OCI-LY3 (cell line): ENCODE measurements at regions not wholly inside any gene's neighbourhood (a gene's known extent, or its start where the extent isn't known, plus 50 kb on each side); places are given as distances from the start of the nearest gene placed in this dataset.

ENCODE experiments used
- H2AFZ ChIP-seq: fragments of 200-600, 300-600 bp; shearing (Covaris generic); 2 replicates; pipeline ENCODE4 v1.6.0; 2014; ENCODE audit warnings: antibody characterized with exemption, low read depth, low read length
- H3K27ac ChIP-seq: fragments of 200-600, 300-600 bp; sonication (generic); 2 replicates; pipeline ENCODE4 v1.5.1; 2014; ENCODE audit warnings: mild to moderate bottlenecking, low read length, moderate library complexity, mixed read lengths
- H3K27me3 ChIP-seq: fragments of 200-600, 300-600 bp; sonication (generic); 2 replicates; pipeline ENCODE4 v1.6.1; 2014; ENCODE audit warnings: low read depth, low read length, mixed read lengths
- H3K36me3 ChIP-seq: fragments of 200-600, 300-600 bp; sonication (generic); replicated peaks from 2 replicates; pipeline ENCODE3; 2014; ENCODE audit warnings: low read depth, low read length, mixed read lengths
- H3K4me1 ChIP-seq: fragments of 300-600, 200-600 bp; sonication (generic); 2 replicates; pipeline ENCODE4 v1.6.1; 2014; ENCODE audit warnings: low read length, mixed read lengths
- H3K4me2 ChIP-seq: fragments of 200-600, 300-600 bp; sonication (generic); 2 replicates; pipeline ENCODE4 v1.6.1; 2014; ENCODE audit warnings: low read length, mixed read lengths
- H3K4me3 ChIP-seq: fragments of 300-600, 200-600 bp; sonication (generic); 2 replicates; pipeline ENCODE4 v1.5.1; 2014; ENCODE audit warnings: antibody characterized with exemption, mild to moderate bottlenecking, low read length, moderate library complexity
- H3K79me2 ChIP-seq: fragments of 300-600, 200-600 bp; shearing (Covaris generic); 2 replicates; pipeline ENCODE4 v1.6.1; 2014; ENCODE audit warnings: mild to moderate bottlenecking, low read length, mixed read lengths
- H3K9ac ChIP-seq: fragments of 300-600, 200-600 bp; shearing (Covaris generic); 2 replicates; pipeline ENCODE4 v1.6.0; 2014; ENCODE audit warnings: mild to moderate bottlenecking, low read length, moderate library complexity
- H3K9me3 ChIP-seq: fragments of 200-600, 300-600 bp; shearing (Covaris generic); 2 replicates; pipeline ENCODE4 v1.6.1; 2014; ENCODE audit warnings: low read length, mixed read lengths; ENCODE audit not compliant: insufficient read depth
- H4K20me1 ChIP-seq: fragments of 200-600, 300-600 bp; sonication (generic); 2 replicates; pipeline ENCODE4 v1.6.1; 2016; ENCODE audit warnings: low read length, mixed read lengths; ENCODE audit not compliant: insufficient read depth
- EZH2phosphoT487 ChIP-seq: fragments of 200-600 bp; shearing (Covaris generic); IDR thresholded peaks from 2 replicates; pipeline ENCODE4 v1.6.1; 2018; ENCODE audit warnings: antibody characterized with exemption, mixed run types, low read depth
- TF ChIP-seq, protein P1 (sequence below): fragments of 200-600, 300-600 bp; sonication (generic); IDR thresholded peaks from 2 replicates; pipeline ENCODE4 v1.5.1; 2014; ENCODE audit warnings: antibody characterized with exemption, low read length, low read depth

DNA sequence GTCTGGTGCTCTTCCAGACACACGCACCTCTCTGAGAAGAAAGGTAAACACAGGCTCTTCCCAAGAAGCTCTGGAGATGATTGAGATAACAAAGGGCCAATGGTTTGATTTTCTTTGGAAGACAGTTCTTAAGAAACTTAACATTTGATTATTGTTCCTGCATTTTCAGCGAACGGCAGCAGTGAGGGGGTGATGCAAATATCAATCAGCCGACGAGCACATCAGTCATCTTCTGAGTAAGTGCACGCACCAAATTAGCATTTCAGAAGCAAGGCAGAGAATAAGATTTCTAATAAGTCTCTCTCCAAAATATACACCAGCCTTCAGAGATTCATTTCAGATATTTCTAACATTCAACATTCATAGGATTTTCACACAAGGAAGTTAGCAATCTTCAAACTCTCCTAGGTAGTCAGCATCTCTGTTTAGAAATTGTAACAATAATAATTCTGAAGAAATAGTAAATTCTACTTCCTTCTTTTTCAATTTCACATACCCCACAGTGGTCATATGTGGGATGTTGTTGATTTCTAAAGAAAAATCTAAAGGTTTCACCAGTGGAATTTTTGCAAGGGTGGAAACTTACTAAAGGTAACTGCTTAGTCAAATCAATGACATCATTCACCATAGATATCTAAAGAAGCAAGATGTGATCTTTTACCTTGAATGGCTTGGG is 250.3 kb downstream of the SEC61B start:
- peak overlapping the region; percentile 66 for H3K4me3 ChIP-seq
- H3K27me3 ChIP-seq: 0 out of 2 replicates have a peak, but pooled peaks cover 3% of the 10 kb centered on the region
- peak overlapping the region; percentile 90 for H3K4me2 ChIP-seq
- peak overlapping the region; percentile 40 for H3K9ac ChIP-seq
- H3K27ac ChIP-seq: no peak overlapping the region
- no peaks in the 10 kb centered on the region for H3K9me3 ChIP-seq
- H3K79me2 ChIP-seq: no peaks in the 10 kb centered on the region
- H3K4me1 ChIP-seq: peaks cover 14% of the 10 kb centered on the region
- no peaks in the 10 kb centered on the region for H4K20me1 ChIP-seq
- H3K36me3 ChIP-seq: no peaks in the 10 kb centered on the region
- H2AFZ ChIP-seq: peak overlapping the region; percentile 87
- TF ChIP-seq EZH2phosphoT487: no peak
- TF ChIP-seq, protein P1, sequence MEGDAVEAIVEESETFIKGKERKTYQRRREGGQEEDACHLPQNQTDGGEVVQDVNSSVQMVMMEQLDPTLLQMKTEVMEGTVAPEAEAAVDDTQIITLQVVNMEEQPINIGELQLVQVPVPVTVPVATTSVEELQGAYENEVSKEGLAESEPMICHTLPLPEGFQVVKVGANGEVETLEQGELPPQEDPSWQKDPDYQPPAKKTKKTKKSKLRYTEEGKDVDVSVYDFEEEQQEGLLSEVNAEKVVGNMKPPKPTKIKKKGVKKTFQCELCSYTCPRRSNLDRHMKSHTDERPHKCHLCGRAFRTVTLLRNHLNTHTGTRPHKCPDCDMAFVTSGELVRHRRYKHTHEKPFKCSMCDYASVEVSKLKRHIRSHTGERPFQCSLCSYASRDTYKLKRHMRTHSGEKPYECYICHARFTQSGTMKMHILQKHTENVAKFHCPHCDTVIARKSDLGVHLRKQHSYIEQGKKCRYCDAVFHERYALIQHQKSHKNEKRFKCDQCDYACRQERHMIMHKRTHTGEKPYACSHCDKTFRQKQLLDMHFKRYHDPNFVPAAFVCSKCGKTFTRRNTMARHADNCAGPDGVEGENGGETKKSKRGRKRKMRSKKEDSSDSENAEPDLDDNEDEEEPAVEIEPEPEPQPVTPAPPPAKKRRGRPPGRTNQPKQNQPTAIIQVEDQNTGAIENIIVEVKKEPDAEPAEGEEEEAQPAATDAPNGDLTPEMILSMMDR: no peak

DNA sequence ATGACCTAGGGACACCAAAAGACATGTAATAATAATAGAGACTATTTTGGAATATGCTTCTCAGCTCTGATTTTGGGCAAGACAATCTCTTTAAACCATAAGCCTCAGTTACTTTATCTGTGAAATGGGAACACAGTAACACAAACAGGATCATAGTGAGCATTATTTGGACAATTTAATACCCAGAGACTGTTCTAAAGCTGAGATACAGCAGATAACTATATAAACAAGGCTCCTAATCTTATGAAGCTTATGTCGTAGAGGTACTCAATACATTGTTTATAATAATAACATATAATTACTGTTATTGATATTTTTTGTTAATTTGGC is 250.8 kb downstream of the SEC61B start:
- Histone ChIP-seq H3K27ac (no peak overlapping the region), H3K79me2 (no peaks in the 10 kb centered on the region), H3K27me3 (0 out of 2 replicates have a peak, but pooled peaks cover 3% of the 10 kb centered on the region), H4K20me1 (no peaks in the 10 kb centered on the region), H3K36me3 (no peaks in the 10 kb centered on the region), H3K4me3 (peak overlapping the region; percentile 66), H3K4me1 (peaks cover 14% of the 10 kb centered on the region), H3K9ac (no peak overlapping the region), H3K9me3 (no peaks in the 10 kb centered on the region), H2AFZ (no peak overlapping the region), H3K4me2 (peak overlapping the region; percentile 90)
- TF ChIP-seq, protein P1: no peak
- no peak for TF ChIP-seq EZH2phosphoT487

DNA sequence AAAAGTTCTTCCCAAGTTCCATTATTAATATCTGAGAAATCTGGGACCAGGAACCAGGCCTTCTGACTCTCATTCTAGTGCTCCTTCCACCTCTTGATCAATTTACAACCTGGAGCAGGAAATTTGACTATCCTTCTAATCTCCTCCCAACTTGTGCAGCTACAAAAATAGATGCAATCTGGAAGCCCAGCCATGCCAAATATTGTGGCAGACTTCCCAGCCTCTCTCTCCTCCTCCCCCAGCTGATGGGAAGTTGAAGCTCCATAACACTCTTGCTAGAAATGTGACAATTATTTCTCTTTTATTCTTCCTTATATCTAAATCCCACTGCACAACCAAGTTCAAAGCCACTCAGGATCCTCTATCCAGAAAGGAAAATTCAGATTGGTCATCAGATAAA is 252.1 kb downstream of the SEC61B start:
- H3K4me1 ChIP-seq: peaks cover 14% of the 10 kb centered on the region
- no peaks in the 10 kb centered on the region for H3K79me2 ChIP-seq
- no peak overlapping the region for H3K9ac ChIP-seq
- H2AFZ ChIP-seq: no peak overlapping the region
- TF ChIP-seq, protein P1: no peak
- no peak for TF ChIP-seq EZH2phosphoT487
- no peak overlapping the region for H3K27ac ChIP-seq
- H4K20me1 ChIP-seq: no peaks in the 10 kb centered on the region
- no peak overlapping the region for H3K4me2 ChIP-seq
- H3K27me3 ChIP-seq: 0 out of 2 replicates have a peak, but pooled peaks cover 3% of the 10 kb centered on the region
- H3K9me3 ChIP-seq: no peaks in the 10 kb centered on the region
- no peak overlapping the region for H3K4me3 ChIP-seq
- no peaks in the 10 kb centered on the region for H3K36me3 ChIP-seq

GRCh38 chr9:99475401-99476065 is 253.5 kb downstream of the SEC61B start:
- no peak overlapping the region for H3K4me2 ChIP-seq
- H3K4me1 ChIP-seq: peaks cover 14% of the 10 kb centered on the region
- no peaks in the 10 kb centered on the region for H3K9me3 ChIP-seq
- H4K20me1 ChIP-seq: no peaks in the 10 kb centered on the region
- 0 out of 2 replicates have a peak, but pooled peaks cover 3% of the 10 kb centered on the region for H3K27me3 ChIP-seq
- no peaks in the 10 kb centered on the region for H3K36me3 ChIP-seq
- TF ChIP-seq EZH2phosphoT487: no peak
- TF ChIP-seq, protein P1: no peak
- H2AFZ ChIP-seq: no peak overlapping the region
- no peak overlapping the region for H3K27ac ChIP-seq
- no peak overlapping the region for H3K9ac ChIP-seq
- no peak overlapping the region for H3K4me3 ChIP-seq
- H3K79me2 ChIP-seq: no peaks in the 10 kb centered on the region
